Cardiac fibroblast (primary cell): ENCODE measurements at regions not wholly inside any gene's neighbourhood (a gene's known extent, or its start where the extent isn't known, plus 50 kb on each side); places are given as distances from the start of the nearest gene placed in this dataset.
A peak's percentile ranks its signal among the peaks of the same experiment; 100 is the strongest.

Experiments
- DNase-seq, 2 donors: peaks; one replicate each; pipeline versions ENCODE4 v3.0.0 to v3.0.0-alpha.2; 2010; ENCODE audit warnings: low read depth in 2 of 2
- H3K4me3 ChIP-seq, 2 donors: replicated peaks in 1 of 2; 1 replicate in 1 of 2; 2 replicates in 1 of 2; pipeline ENCODE4 v1.5.1; 2011; ENCODE audit warnings: low read depth in 2 of 2, low read length in 2 of 2, mild to moderate bottlenecking in 2 of 2, moderate library complexity in 1 of 2
- CTCF ChIP-seq: IDR thresholded peaks from one replicate; pipeline ENCODE4 v1.5.1; 2011; ENCODE audit warnings: low read depth, mild to moderate bottlenecking, low read length, inconsistent platforms

DNA sequence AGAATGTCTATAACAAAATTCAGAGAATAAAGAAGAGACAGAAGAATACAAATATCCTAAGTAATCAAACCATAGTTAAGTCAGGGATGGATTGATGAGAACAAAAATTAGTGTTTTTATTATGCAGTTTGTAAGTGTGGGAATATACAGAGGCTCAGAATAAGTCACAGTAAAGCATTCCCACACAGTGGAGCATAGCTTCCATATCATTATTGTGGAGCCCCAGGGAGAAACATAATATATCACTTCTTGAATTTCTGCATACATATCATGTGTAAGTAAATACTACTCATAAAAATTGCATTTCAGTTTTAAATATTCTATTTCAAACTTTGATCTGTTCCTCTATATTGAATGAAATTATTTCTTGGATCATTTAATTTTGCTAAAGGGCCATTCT lies 790.4 kb downstream of the PLA2G4A start:
- no peak for TF ChIP-seq CTCF
- H3K4me3 ChIP-seq = no peak overlapping the region
- no peak for DNase-seq

GRCh38 chr1:187621951-187622350 lies 793.2 kb downstream of the PLA2G4A start:
- TF ChIP-seq CTCF = no peak
- DNase-seq = peak in 1 of 2 donors; percentile 1
- H3K4me3 ChIP-seq = no peak overlapping the region

DNA sequence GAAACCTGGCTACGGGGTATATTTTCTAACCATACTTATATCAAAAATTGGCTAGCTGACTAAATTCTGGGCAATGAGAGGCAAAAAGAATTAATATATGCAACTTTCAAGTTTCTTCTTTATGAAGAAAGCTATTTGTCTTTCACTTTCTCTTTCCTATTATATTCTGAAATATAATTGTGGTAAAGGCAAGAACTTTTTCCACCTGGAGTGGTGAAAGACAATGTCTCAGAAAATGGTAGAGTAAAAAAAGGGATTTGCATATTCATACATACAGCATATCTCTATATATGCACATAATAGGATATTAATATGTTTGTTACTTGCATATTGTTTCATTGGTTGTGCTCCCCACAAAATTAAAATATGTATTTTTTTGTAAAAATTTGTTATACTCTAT lies 793.8 kb downstream of the PLA2G4A start:
- TF ChIP-seq CTCF = no peak
- H3K4me3 ChIP-seq = no peak overlapping the region
- no peak for DNase-seq

- TF ChIP-seq CTCF = no peak
- H3K4me3 ChIP-seq = no peak overlapping the region
- DNase-seq = peak; percentile 7 to 10
Observed at GRCh38 chr1:187624812-187625545, 796.2 kb downstream of the PLA2G4A start.

DNA sequence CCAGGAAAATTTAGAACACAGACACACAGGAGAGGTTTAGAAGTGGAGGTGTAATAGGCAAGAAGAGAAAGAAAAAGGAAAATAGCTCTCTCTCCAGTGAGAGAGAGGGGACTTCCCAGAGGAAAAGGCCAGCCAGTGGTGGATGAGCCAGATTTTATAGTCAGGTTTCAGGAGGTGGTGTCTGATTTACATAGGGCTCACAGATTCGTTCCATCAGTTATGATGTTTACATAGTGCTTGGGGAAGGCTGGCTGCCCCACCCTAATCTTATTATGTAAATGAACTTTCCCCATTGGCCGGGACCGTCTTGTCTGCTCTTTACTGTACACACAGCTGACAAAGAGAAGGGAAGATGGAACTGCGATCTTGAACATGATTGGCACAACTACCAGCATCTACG lies 797.3 kb downstream of the PLA2G4A start:
- no peak for DNase-seq
- H3K4me3 ChIP-seq = no peak overlapping the region
- TF ChIP-seq CTCF = no peak

- DNase-seq = no peak
Observed at GRCh38 chr1:187627516-187627915, 798.8 kb downstream of the PLA2G4A start.

More at GRCh38 chr1:187627516-187627915, 798.8 kb downstream of the PLA2G4A start:
- H3K4me3 ChIP-seq = no peak overlapping the region
- no peak for TF ChIP-seq CTCF
